Activated CD4-positive, alpha-beta T cell treated with anti-CD3 and anti-CD28 coated beads, Interleukin-2, amount 10 ng/mL, durations not matched to agents 7 days and 5 days (primary cell): ENCODE measurements at regions not wholly inside any gene's neighbourhood (a gene's known extent, or its start where the extent isn't known, plus 50 kb on each side); places are given as distances from the start of the nearest gene placed in this dataset.
"Not testable (repeated sequence)": the region's sequence is repeated elsewhere in the genome, so short reads cannot be mapped to it uniquely, and the experiment has no call there.

Source experiments
- CTCF ChIA-PET: fragments of 350-600 bp; sonication (Branson Sonifier 250); formaldehyde crosslinking; loops from one replicate; lab custom pipeline; 2021; ENCODE audit warnings: antibody characterized with exemption; lab: Charles Lee
- POLR2A ChIA-PET: fragments of 350-600 bp; sonication (Branson Sonifier 250); formaldehyde crosslinking; loops from one replicate; lab custom pipeline; 2021; ENCODE audit warnings: antibody characterized with exemption; lab: Charles Lee
- DNase-seq: peaks from one replicate; pipeline ENCODE4 v3.0.0-alpha.2; 2020
- H3K27ac Mint-ChIP-seq: one replicate; pipeline ENCODE4 v1.8.0; 2021; ENCODE audit warnings: mild to moderate bottlenecking, moderate library complexity, mixed read lengths
- H3K27me3 Mint-ChIP-seq: one replicate; pipeline ENCODE4 v1.8.0; 2021; ENCODE audit warnings: mixed read lengths
- H3K36me3 Mint-ChIP-seq: one replicate; pipeline ENCODE4 v1.8.0; 2021; ENCODE audit warnings: low read depth, mixed read lengths
- H3K4me1 Mint-ChIP-seq: one replicate; pipeline ENCODE4 v1.8.0; 2021; ENCODE audit warnings: mixed read lengths
- H3K4me3 Mint-ChIP-seq: one replicate; pipeline ENCODE4 v1.8.0; 2021; ENCODE audit warnings: mild to moderate bottlenecking, moderate library complexity, mixed read lengths
- H3K9me3 Mint-ChIP-seq: one replicate; pipeline ENCODE4 v1.8.0; 2021; ENCODE audit warnings: mixed read lengths

DNA sequence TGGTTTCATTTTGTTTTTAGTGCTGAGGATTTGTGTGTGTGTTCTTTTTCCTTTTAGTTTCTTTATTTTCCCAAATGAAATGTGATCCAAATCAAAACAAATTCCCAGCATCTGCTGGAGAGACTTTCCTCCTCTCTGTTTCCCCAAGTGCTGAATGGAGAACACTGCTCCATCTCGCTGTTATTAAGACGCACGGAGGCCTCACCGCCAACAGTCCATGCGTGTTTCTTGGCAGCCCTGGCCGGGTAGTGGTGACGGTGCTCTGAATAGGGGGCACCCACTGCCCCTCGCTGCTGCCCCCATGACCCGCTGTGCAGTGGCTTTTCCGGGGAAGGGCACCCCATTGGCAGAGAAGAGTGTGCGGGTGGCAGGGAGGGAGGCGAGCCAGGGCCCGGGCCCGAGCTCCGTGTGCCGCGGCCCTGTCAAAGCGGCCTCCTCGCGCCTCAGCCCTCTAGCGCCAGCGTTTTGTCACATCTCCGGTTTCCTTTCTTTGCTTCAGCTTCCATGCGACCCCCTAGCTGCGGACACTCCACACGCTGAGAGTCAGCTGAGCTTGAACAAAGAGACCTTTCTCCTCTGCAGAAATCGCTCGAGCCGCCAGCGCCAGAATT lies 473.7 kb upstream of the SALL3 start:
- H3K27me3 Mint-ChIP-seq, result no peaks in the 10 kb centered on the region
- ChIA-PET POLR2A (no interaction called here), CTCF (no interaction called here)
- H3K27ac Mint-ChIP-seq, result no peak overlapping the region
- DNase-seq, result no peak
- H3K9me3 Mint-ChIP-seq, result peaks cover 3% of the 10 kb centered on the region
- H3K36me3 Mint-ChIP-seq, result no peaks in the 10 kb centered on the region
- H3K4me3 Mint-ChIP-seq, result no peak overlapping the region
- no peaks in the 10 kb centered on the region for H3K4me1 Mint-ChIP-seq

DNA sequence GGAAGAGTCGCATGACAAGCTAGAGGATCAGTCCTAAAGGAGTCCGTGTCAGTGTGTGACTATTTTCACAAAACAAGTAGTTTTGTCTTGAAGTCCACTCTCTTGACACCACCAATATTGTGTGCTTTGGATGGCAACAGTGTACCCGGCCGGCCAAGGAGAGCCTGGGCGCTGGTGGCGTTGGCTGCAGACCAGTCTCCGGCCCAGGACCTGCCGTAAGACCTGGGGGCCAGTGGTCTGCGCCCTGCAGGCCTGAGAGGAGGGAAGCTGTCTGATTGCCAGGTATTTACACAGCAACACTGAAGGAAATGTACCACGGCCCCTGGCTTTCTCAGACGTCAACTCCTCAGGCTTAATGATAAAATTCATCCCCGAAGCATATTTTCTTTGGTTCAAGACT lies 472.4 kb upstream of the SALL3 start:
- Mint-ChIP-seq H3K4me3 (no peak overlapping the region), H3K27ac (no peak overlapping the region), H3K36me3 (no peaks in the 10 kb centered on the region), H3K27me3 (no peaks in the 10 kb centered on the region), H3K9me3 (peaks cover 2% of the 10 kb centered on the region), H3K4me1 (no peaks in the 10 kb centered on the region)
- no peak for DNase-seq
- POLR2A ChIA-PET, result no interaction called here
- CTCF ChIA-PET, result no interaction called here

DNA sequence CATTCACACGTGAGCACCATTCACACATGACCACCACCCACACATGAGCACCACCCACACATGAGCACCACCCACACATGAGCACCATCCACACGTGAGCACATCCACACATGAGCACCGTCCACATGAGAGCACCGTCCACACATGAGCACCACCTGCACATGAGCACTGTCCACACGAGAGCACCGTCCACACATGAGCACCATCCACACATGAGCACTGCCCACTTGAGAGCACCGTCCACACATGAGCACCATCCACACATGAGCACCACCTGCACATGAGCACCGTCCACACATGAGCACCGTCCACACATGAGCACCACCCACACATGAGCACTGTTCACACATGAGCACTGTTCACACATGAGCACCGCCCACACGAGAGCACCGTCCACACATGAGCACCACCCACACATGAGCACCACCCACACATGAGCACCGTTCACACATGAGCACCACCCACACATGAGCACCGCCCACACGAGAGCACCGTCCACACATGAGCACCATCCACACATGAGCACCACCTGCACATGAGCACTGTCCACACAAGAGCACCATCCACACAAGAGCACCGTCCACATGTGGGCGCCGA lies 471.3 kb upstream of the SALL3 start:
- H3K36me3 Mint-ChIP-seq, H3K27me3 Mint-ChIP-seq, H3K4me1 Mint-ChIP-seq, POLR2A ChIA-PET, CTCF ChIA-PET, H3K9me3 Mint-ChIP-seq, H3K4me3 Mint-ChIP-seq, H3K27ac Mint-ChIP-seq, DNase-seq: not testable (repeated sequence)

DNA sequence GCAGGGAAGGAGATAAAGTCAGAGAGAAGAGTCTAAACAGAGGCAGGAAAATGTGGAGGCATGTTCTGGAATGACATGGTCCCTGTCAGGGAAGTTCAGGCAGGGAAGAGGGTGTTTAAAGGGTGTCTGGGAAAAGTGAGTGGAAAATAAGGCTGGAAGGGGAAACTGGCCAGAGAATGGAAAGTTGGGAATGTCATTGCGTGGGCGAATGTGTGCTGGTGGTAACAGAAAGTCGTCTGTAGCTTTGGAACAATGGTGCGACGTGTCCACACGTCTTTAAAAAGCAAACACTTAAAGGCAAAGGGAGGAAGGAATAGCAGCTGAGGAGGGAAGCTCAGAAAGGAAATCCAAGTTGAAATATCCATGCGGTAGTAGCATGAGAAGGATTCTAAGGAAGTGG lies 469.5 kb upstream of the SALL3 start:
- H3K36me3 Mint-ChIP-seq, result no peaks in the 10 kb centered on the region
- no peak overlapping the region for H3K4me3 Mint-ChIP-seq
- H3K4me1 Mint-ChIP-seq, result no peaks in the 10 kb centered on the region
- no peaks in the 10 kb centered on the region for H3K27me3 Mint-ChIP-seq
- H3K9me3 Mint-ChIP-seq, result no peaks in the 10 kb centered on the region
- H3K27ac Mint-ChIP-seq, result no peak overlapping the region
- ChIA-PET CTCF (no interaction called here), POLR2A (no interaction called here)
- DNase-seq, result no peak

DNA sequence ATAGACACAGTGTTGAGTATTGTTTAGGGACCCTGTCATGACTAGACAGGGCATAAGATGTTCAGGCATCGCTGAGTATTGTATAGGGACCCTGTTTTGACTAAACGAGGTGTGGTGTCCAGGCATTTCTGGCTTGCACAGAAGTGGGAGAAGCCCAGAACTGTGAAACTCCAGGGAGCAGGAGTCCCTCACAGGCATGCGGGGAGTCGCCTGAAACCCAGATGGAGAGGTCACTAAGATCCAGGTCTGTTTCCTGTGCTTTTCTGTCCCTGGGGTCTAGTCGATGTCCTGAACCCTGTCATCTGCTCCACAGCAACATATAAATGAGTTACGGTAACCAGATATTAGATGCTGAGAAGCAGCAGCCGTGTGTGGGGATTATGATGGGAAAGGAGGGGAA lies 469.0 kb upstream of the SALL3 start:
- Mint-ChIP-seq H3K27me3 (no peaks in the 10 kb centered on the region), H3K4me1 (no peaks in the 10 kb centered on the region), H3K36me3 (no peaks in the 10 kb centered on the region), H3K27ac (no peak overlapping the region), H3K4me3 (no peak overlapping the region), H3K9me3 (no peaks in the 10 kb centered on the region)
- CTCF ChIA-PET, result no interaction called here
- POLR2A ChIA-PET, result no interaction called here
- no peak for DNase-seq

DNA sequence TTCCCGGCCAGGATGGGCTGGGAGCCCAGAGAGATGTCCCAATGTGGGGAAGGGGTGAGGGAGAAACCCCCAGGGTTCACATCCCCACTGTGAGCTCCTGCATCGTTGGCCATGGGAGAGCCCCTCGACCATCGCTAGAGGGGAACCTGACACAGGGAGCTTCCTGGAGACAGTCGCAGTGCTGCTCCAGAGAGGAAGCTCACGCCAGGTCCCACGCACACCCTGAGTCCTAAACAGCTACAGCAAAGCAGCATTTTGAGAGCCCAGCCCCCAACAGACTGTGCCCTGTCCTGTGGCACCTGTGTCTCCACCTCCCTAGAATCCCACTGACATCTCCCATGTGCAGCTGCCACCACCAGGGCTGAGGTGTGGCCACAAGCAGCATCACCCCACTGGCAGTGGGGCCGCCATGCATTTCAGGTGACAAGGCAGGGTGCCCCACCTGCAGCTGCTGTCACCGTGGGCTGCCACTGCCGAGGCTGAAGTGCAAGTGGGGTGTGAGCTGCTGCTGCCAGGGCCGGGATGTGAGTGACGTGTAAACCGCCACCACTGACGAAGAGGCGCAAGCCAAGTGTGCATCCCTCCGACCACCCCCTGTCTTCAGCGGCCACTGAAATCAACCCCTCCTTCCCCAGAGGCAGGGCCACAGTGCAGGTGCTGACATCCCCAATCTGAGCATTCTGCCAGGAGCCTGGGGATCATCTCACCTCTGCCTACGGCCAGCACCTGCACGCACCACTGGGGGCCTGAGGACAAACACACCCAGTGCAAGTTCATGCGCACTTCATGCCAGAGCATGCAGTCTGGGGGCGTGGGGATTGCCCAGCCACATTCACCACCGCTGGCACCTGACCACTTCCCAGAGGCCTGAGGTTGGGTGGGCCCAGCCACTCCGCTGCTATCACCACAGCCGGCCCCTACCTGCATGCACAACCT lies 467.7 kb upstream of the SALL3 start:
- ChIA-PET CTCF (no interaction called here), POLR2A (no interaction called here)
- Mint-ChIP-seq H3K9me3 (no peaks in the 10 kb centered on the region), H3K27me3 (no peaks in the 10 kb centered on the region), H3K4me3 (no peak overlapping the region), H3K36me3 (no peaks in the 10 kb centered on the region), H3K27ac (no peak overlapping the region), H3K4me1 (no peaks in the 10 kb centered on the region)
- DNase-seq, result no peak

DNA sequence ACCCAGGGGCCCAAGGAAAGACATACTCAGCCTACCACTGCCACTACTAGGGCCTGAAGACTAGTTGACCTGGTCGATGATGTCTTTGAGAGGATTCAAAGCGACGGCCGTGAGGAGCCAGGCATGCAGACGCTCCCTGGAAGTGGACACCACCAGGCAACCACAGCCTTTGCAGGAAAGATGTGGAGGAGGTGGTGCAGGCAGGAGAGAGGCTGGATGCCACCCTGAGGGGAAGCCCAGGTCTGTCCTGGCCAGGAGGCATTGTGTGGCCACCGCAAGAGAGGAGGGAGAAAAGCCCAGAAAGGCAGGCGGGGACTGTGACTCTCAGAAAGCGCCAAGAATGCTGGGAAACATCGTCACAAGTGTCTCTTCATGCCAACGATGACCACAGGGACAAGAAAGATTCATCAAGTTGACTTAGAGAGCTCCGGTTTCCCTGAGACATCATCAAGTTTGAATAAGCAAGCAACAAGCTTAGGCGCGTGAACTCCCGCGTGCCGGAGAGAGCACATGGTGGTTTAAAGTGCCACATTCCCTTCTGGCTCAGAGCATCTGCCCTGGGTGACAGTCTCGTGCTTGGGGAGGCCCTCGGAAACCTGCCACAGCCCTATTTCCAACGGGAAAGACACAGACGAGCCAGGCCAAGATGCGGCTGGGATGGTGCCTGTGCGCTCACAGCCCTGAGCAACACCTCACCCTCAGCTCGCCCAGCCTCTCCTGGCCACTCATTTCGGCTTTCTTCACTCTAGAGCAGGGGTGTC lies 464.5 kb upstream of the SALL3 start:
- Mint-ChIP-seq H3K27ac (no peak overlapping the region), H3K4me3 (no peak overlapping the region), H3K36me3 (no peaks in the 10 kb centered on the region), H3K4me1 (no peaks in the 10 kb centered on the region), H3K9me3 (no peaks in the 10 kb centered on the region), H3K27me3 (no peaks in the 10 kb centered on the region)
- ChIA-PET POLR2A (no interaction called here), CTCF (no interaction called here)
- DNase-seq, result no peak

DNA sequence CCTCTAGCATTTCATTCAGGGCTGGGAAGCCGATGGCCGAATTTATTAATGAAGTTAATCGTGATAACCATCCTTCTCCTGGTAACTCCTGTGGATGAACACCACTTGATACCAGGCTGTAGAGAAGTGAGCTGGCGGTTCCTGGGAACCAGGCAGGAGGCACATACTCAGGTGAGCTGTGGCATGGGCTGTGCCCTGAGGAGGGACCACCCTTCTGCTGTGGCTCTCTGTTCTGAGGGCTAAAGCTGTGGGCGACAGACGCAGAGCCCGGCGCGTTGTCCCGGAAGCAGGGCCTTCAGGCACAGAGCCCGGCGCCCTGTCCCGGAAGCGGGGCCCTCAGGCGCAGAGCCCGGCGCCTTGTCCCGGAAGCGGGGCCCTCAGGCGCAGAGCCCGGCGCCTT lies 462.3 kb upstream of the SALL3 start:
- H3K4me1 Mint-ChIP-seq, result no peaks in the 10 kb centered on the region
- H3K27ac Mint-ChIP-seq, result no peak overlapping the region
- no peaks in the 10 kb centered on the region for H3K9me3 Mint-ChIP-seq
- no peaks in the 10 kb centered on the region for H3K27me3 Mint-ChIP-seq
- H3K4me3 Mint-ChIP-seq, result no peak overlapping the region
- ChIA-PET POLR2A (no interaction called here), CTCF (no interaction called here)
- no peaks in the 10 kb centered on the region for H3K36me3 Mint-ChIP-seq
- no peak for DNase-seq

DNA sequence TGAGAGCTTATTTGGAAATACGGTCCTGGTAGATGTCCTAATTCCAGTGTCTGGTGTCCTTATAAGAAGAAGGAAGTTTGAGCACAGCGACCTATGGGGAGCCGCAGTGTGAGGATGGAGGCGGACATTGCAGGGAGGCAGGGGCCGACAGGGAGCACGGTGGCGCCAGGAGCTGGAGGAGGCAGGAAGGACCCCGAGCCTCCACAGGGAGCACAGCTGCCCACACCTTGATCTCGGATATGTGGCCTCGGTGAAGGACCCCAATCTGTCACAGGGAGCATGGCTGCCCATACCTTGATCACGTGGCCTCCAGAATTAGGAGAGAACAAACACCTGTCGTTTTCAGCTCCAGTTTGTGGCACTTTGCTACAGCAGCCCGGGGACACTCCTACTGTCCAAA lies 461.6 kb upstream of the SALL3 start:
- CTCF ChIA-PET, result no interaction called here
- POLR2A ChIA-PET, result no interaction called here
- no peaks in the 10 kb centered on the region for H3K36me3 Mint-ChIP-seq
- no peak overlapping the region for H3K27ac Mint-ChIP-seq
- no peaks in the 10 kb centered on the region for H3K4me1 Mint-ChIP-seq
- no peaks in the 10 kb centered on the region for H3K9me3 Mint-ChIP-seq
- no peak for DNase-seq
- no peaks in the 10 kb centered on the region for H3K27me3 Mint-ChIP-seq
- no peak overlapping the region for H3K4me3 Mint-ChIP-seq

DNA sequence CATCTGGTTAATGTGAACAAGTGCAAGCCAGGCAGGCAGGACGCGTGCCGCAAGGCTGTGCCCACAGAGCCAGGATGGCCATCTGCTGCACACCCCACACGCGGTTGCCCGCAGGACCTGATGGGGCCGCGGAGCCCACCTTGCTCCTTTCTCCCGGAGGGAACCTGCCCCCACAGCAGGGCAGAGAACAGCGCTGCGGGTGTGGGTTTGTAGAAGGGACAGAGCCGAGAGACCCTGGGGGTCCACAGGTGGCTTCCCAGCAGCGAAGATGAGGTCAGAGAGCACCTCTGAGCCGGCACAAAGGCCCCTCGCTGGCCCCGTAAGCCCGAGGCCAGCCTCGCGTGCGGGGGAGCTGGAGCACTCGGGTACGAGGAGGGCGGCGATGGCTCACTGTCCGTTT lies 460.8 kb upstream of the SALL3 start:
- no peaks in the 10 kb centered on the region for H3K36me3 Mint-ChIP-seq
- H3K9me3 Mint-ChIP-seq, result no peaks in the 10 kb centered on the region
- H3K27me3 Mint-ChIP-seq, result no peaks in the 10 kb centered on the region
- no peak overlapping the region for H3K4me3 Mint-ChIP-seq
- CTCF ChIA-PET, result no interaction called here
- H3K4me1 Mint-ChIP-seq, result no peaks in the 10 kb centered on the region
- DNase-seq, result no peak
- POLR2A ChIA-PET, result no interaction called here
- no peak overlapping the region for H3K27ac Mint-ChIP-seq

DNA sequence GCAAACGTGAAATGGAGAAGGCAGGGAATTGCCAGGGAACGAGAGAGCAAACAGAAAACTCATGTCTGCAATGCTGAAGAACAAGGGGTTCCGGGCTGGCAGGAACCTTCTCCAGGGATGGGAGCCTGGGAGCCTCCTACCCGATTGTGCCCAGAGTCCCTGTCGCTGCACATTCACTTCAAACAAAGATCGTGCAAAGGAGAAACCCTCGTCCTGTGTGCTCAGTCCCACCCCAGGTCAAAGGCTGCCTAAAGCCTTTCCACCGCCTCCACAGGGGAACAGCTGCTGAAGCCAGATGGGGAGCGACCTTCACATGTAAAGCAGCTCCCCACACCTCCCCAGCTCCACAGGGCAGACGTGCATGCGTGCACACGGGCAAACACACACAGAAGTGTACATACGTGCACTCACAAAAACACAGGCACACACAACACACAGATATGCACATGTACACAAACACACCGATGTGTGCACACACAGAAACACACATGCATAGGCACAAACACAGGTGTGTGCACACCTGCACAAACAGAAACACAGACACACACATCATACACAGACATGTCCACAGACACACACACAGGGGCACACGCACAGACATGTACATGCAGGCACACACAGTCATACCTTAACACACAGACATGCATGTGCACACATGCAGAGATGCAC lies 460.1 kb upstream of the SALL3 start:
- no peak for DNase-seq
- no peak overlapping the region for H3K4me3 Mint-ChIP-seq
- CTCF ChIA-PET, result no interaction called here
- H3K27me3 Mint-ChIP-seq, result no peaks in the 10 kb centered on the region
- H3K4me1 Mint-ChIP-seq, result no peaks in the 10 kb centered on the region
- H3K27ac Mint-ChIP-seq, result no peak overlapping the region
- H3K36me3 Mint-ChIP-seq, result no peaks in the 10 kb centered on the region
- POLR2A ChIA-PET, result no interaction called here
- H3K9me3 Mint-ChIP-seq, result no peaks in the 10 kb centered on the region

DNA sequence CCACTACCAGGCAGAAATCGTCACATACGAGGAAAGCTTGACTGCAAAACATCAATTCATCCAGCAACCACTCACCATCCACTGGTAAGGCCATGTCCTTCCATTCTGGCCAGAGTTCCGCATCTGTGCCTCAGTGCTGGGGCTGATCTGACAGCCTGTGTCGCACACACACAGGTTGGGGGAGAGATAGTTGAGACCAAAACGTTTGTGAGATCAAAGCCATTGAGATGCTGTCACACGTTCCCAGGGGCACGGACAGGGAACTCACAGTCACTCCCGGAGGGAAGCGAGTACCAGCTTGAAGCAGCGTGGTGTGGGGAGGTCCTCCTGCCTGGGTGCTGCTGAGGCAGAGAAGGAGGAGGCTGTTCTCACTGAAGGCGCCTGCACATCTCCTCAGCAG lies 458.5 kb upstream of the SALL3 start:
- Mint-ChIP-seq H3K9me3 (no peaks in the 10 kb centered on the region), H3K27me3 (no peaks in the 10 kb centered on the region), H3K27ac (no peak overlapping the region), H3K4me1 (no peaks in the 10 kb centered on the region), H3K36me3 (no peaks in the 10 kb centered on the region), H3K4me3 (no peak overlapping the region)
- ChIA-PET POLR2A (no interaction called here), CTCF (no interaction called here)
- no peak for DNase-seq

DNA sequence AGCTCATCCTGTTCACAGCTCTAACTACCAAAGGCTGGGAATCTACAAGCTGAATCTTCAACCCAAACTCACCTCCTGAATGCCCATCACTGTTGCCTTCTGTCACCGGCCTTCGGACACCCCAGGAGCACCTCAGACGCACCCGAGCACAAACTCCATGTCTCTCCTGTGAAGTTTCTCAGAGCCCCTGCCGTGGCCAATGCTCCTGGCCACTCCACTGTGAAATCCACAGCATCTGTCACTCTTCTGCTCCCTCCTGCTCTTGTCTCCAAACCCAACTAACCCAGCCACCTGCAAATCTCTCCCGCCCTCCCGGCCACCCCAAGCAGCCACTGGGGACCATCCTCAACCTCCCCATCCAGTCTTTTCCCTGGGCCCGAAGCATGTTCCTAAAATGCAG lies 457.9 kb upstream of the SALL3 start:
- H3K27ac Mint-ChIP-seq, result no peak overlapping the region
- H3K27me3 Mint-ChIP-seq, result no peaks in the 10 kb centered on the region
- no peaks in the 10 kb centered on the region for H3K9me3 Mint-ChIP-seq
- no peaks in the 10 kb centered on the region for H3K4me1 Mint-ChIP-seq
- H3K36me3 Mint-ChIP-seq, result no peaks in the 10 kb centered on the region
- no peak overlapping the region for H3K4me3 Mint-ChIP-seq
- DNase-seq, result no peak
- POLR2A ChIA-PET, result no interaction called here
- CTCF ChIA-PET, result no interaction called here
